22Rv1 (cell line): ENCODE measurements at regions not wholly inside any gene's neighbourhood (a gene's known extent, or its start where the extent isn't known, plus 50 kb on each side); places are given as distances from the start of the nearest gene placed in this dataset.

Experiments used
- CTCF ChIP-seq: fragments of 450-650 bp; IDR thresholded peaks from 2 replicates; pipeline ENCODE4 v1.5.1; 2017; ENCODE audit warnings: mild to moderate bottlenecking
- ZFX ChIP-seq: fragments of 450-650 bp; IDR thresholded peaks from 2 replicates; pipeline ENCODE4 v1.6.1; 2017; ENCODE audit warnings: antibody characterized with exemption, borderline replicate concordance

- TF ChIP-seq CTCF: no peak
- TF ChIP-seq ZFX: no peak
Measured at GRCh38 chr2:211014376-211014775, 458.0 kb downstream of the CPS1 start.
